Spleen (tissue), 7 donors: ENCODE measurements at regions not wholly inside any gene's neighbourhood (a gene's known extent, or its start where the extent isn't known, plus 50 kb on each side); places are given as distances from the start of the nearest gene placed in this dataset.

Source experiments
- POLR2AphosphoS5 ChIP-seq, 3 donors: sonication (generic); formaldehyde crosslinking; IDR thresholded peaks; one replicate each; pipeline ENCODE4 v1.5.1; 2017; ENCODE audit warnings: antibody characterized with exemption in 3 of 3
- TF ChIP-seq, protein P1 (sequence below), 11 experiments: fragments of 200-600 bp in 7 of 11; fragments of 450-650 bp in 4 of 11; sonication (generic) in 4 of 11; IDR thresholded peaks in 8 of 11; conservative IDR thresholded peaks in 3 of 11; 1 replicate in 7 of 11; 2 replicates in 4 of 11; pipeline versions ENCODE4 v1.4.0 to v1.8.0; 2016 to 2021; ENCODE audit warnings: antibody characterized with exemption in 11 of 11, inconsistent platforms in 4 of 11, mild to moderate bottlenecking in 1 of 11
- donor health status: DM: no; HTN: no; CAD: no; lungs with moderate emphysema.
- donor health status: DM: no; HTN: no; CAD: no.
- donor health status: DM: no; HTN: no; CAD: no.

DNA sequence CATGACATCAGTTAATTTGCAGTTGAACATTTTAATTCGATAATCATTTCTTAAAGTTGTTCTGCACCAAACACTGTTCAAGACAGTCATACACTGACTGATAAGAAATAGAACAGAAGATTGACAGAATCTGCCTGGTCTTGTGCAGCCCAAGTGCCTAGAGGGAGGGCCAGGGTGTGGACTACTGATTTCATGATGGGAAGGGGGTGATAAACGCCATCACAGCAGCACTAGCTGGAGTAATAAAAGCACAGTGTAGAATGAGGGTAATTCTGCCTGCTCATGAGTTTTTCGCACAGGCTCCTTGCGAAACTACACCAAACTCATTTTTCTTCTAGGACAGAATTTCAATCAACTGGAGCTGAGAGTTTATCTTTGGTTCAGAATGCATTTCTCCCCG is 270.1 kb downstream of the ARL4A start:
- no peak for TF ChIP-seq POLR2AphosphoS5 (IDR thresholded peaks at IDR 0.05)
- TF ChIP-seq, protein P1, sequence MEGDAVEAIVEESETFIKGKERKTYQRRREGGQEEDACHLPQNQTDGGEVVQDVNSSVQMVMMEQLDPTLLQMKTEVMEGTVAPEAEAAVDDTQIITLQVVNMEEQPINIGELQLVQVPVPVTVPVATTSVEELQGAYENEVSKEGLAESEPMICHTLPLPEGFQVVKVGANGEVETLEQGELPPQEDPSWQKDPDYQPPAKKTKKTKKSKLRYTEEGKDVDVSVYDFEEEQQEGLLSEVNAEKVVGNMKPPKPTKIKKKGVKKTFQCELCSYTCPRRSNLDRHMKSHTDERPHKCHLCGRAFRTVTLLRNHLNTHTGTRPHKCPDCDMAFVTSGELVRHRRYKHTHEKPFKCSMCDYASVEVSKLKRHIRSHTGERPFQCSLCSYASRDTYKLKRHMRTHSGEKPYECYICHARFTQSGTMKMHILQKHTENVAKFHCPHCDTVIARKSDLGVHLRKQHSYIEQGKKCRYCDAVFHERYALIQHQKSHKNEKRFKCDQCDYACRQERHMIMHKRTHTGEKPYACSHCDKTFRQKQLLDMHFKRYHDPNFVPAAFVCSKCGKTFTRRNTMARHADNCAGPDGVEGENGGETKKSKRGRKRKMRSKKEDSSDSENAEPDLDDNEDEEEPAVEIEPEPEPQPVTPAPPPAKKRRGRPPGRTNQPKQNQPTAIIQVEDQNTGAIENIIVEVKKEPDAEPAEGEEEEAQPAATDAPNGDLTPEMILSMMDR (IDR thresholded peaks at IDR 0.05 in 8 of 11, conservative IDR thresholded peaks at IDR 0.05 in 3 of 11) = no peak
